ENCODE measurements at regions not wholly inside any gene's neighbourhood (a gene's known extent, or its start where the extent isn't known, plus 50 kb on each side); places are given as distances from the start of the nearest gene placed in this dataset.

- no peaks in the 10 kb centered on the region for H3K36me3 ChIP-seq
- WGBS, 3 donors, result 61 to 67% (median 63%) methylated on average over 1 of the region's 1 CpG
- no peak overlapping the region for H3K4me3 ChIP-seq
- TF ChIP-seq EP300 (IDR thresholded peaks at IDR 0.05), result no peak
- TF ChIP-seq CTCF (IDR thresholded peaks at IDR 0.05), result no peak
- TF ChIP-seq POLR2A (IDR thresholded peaks at IDR 0.05), result no peak
- no peak overlapping the region for H3K27ac ChIP-seq
- no peaks in the 10 kb centered on the region for H3K9me3 ChIP-seq
- H3K4me1 ChIP-seq (ENCODE audit: insufficient read depth), result no peaks in the 10 kb centered on the region
- intact Hi-C loops (cut with DNase I), result no loop called here
- no peaks in the 10 kb centered on the region for H3K27me3 ChIP-seq
- no peak for DNase-seq
Observed at GRCh38 chr12:88805692-88806091, 225.4 kb upstream of the KITLG start.

GRCh38 chr12:88805286-88805685 is 225.0 kb upstream of the KITLG start:
- TF ChIP-seq POLR2A (IDR thresholded peaks at IDR 0.05) (no peak), CTCF (IDR thresholded peaks at IDR 0.05) (no peak), EP300 (IDR thresholded peaks at IDR 0.05) (no peak)
- no peaks in the 10 kb centered on the region for H3K9me3 ChIP-seq
- DNase-seq, result no peak
- H3K27me3 ChIP-seq, result no peaks in the 10 kb centered on the region
- intact Hi-C loops (cut with DNase I), result no loop called here
- no peaks in the 10 kb centered on the region for H3K4me1 ChIP-seq (ENCODE audit: insufficient read depth)
- WGBS, 3 donors, result 89 to 91% (median 90%) methylated on average over 2 of the region's 2 CpGs
- no peak overlapping the region for H3K4me3 ChIP-seq
- H3K27ac ChIP-seq, result no peak overlapping the region
- H3K36me3 ChIP-seq, result no peaks in the 10 kb centered on the region

DNA sequence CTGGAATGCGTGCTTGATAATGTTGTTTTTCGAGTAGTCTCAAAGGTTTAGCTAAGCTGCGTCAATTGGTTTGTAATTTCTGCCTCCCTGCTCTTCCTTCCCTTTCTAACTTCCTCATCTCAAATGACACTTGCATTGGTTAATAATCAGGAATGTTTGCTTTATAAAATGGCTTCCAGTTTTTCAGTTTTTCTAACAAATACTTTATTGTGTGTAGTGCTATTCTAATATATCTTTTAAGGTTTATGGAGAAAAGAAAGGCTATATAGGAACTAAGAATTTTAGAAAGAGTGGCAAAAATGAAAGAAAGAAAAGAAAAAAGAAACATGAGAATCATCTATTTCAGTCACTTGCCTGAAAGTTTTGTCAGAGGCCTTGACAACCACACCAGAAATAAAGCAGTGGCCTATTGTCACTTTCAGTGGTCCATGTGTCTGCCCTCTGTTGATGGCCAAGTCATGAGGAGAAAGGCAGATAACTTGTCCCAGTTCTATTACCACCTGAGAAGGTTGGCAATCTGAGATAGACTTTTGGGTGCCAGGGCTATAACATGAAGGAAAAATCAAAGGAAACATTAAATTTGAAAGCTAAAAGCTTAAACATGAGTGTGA is 221.9 kb upstream of the KITLG start:
- WGBS, 3 donors, result 83 to 89% (median 88%) methylated on average over 3 of the region's 3 CpGs
- DNase-seq, result no peak
- Histone ChIP-seq H3K4me1 (ENCODE audit: insufficient read depth) (no peaks in the 10 kb centered on the region), H3K27me3 (no peaks in the 10 kb centered on the region), H3K9me3 (no peaks in the 10 kb centered on the region), H3K4me3 (no peak overlapping the region), H3K27ac (no peak overlapping the region), H3K36me3 (no peaks in the 10 kb centered on the region)
- intact Hi-C loops (cut with DNase I), result no loop called here
- TF ChIP-seq EP300 (IDR thresholded peaks at IDR 0.05) (no peak), CTCF (IDR thresholded peaks at IDR 0.05) (no peak)

DNA sequence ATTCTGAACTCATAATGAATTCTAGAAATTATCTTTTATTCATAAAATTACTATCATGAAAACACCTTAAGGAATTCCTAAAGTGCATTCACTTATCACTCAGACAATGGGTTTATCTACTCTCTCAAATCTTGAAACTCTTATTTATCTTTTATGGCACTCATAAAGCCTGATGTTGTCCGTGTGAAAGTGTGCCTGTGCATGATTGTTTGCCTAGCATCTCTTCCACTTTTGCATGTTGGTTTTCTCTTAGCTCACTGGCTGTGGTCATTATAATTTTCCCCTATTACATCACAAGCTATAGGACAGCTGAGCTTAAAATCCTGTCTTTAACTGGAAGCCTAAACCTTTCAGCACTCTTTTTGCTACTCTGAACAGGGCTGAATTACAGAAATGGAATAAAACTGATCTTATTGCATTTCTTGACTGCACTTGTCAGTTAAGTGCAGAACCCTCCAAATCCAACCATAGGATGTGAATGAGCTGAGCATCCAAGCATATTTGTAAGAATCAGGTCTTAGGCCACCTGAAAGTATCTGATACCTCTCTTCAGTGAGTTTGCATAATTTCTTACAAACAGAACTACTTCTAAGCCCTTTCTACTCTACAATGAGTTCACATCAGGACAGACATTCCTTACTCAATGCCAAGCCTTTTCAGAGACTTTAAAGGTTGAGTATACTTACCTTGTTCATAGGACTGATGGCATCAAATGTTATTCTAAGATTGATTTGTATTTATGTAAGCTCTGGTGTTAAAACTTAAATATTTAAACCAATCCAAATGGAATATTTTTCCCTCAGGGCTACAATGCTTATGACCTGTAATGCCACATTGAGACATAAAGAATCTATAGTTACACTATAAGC is 221.2 kb upstream of the KITLG start:
- no peaks in the 10 kb centered on the region for H3K27me3 ChIP-seq
- WGBS, 3 donors, result 69 to 72% (median 70%) methylated on average over 1 of the region's 1 CpG
- no peaks in the 10 kb centered on the region for H3K9me3 ChIP-seq
- TF ChIP-seq CTCF (IDR thresholded peaks at IDR 0.05) (no peak), POLR2A (IDR thresholded peaks at IDR 0.05) (no peak), EP300 (IDR thresholded peaks at IDR 0.05) (no peak)
- H3K4me1 ChIP-seq (ENCODE audit: insufficient read depth), result no peaks in the 10 kb centered on the region
- DNase-seq, result no peak
- H3K36me3 ChIP-seq, result no peaks in the 10 kb centered on the region
- intact Hi-C loops (cut with DNase I), result no loop called here
- no peak overlapping the region for H3K27ac ChIP-seq
- H3K4me3 ChIP-seq, result no peak overlapping the region

Data from ovary (tissue), 7 donors.